Endothelial cell of umbilical vein (primary cell): ENCODE measurements at regions not wholly inside any gene's neighbourhood (a gene's known extent, or its start where the extent isn't known, plus 50 kb on each side); places are given as distances from the start of the nearest gene placed in this dataset.

Source experiments
- BruUV-seq: library from RNA; stranded (reverse); fragments of 400-500 nt; replicated peaks from 2 replicates; lab custom pipeline; 2021; lab: Mats Ljungman, UMichigan
- CTCF ChIA-PET: fragments of 300-600, 350-600 bp; sonication (Branson Sonifier 250); formaldehyde crosslinking; loops from one replicate; lab custom pipeline; 2021; ENCODE audit warnings: antibody characterized with exemption, inconsistent platforms; lab: Charles Lee
- POLR2A ChIA-PET: fragments of 300-600, 350-600 bp; sonication (Branson Sonifier 250); formaldehyde crosslinking; loops from one replicate; lab custom pipeline; 2021; ENCODE audit warnings: antibody characterized with exemption, inconsistent platforms; lab: Charles Lee
- DNase-seq: peaks from one replicate; pipeline ENCODE4 v3.0.0-alpha.2; 2011; ENCODE audit warnings: low read depth, low spot score
- FAIRE-seq: peaks from 2 replicates; lab custom pipeline; 2011; peaks lifted over from hg19 to GRCh38; lab: Jason Lieb, UNC
- H2AFZ ChIP-seq: 2 replicates; pipeline ENCODE4 v1.6.0; 2012; ENCODE audit warnings: low read depth, low read length, control low read depth, inconsistent platforms
- H3K27ac ChIP-seq: 2 replicates; pipeline ENCODE4 v1.5.1; 2011; ENCODE audit warnings: low read depth, mild to moderate bottlenecking, control low read depth, low read length, moderate library complexity; ENCODE audit not compliant: insufficient read depth
- H3K27me3 ChIP-seq, 2 experiments: 2 replicates each; pipeline versions ENCODE4 v1.6.0 to v1.6.1; 2011; ENCODE audit warnings: low read length in 2 of 2, mixed read lengths in 1 of 2; ENCODE audit not compliant: control insufficient read depth in 2 of 2, insufficient read depth in 2 of 2
- H3K36me3 ChIP-seq, 2 experiments: 2 replicates in 1 of 2; 3 replicates in 1 of 2; pipeline ENCODE4 v1.5.1; 2011; ENCODE audit warnings: low read length in 2 of 2, mild to moderate bottlenecking in 1 of 2, moderate library complexity in 1 of 2; ENCODE audit not compliant: control insufficient read depth in 2 of 2, insufficient read depth in 2 of 2; ENCODE audit errors: extremely low read depth in 1 of 2
- H3K4me1 ChIP-seq: 3 replicates; pipeline ENCODE4 v1.5.1; 2011; ENCODE audit warnings: mild to moderate bottlenecking, low read length; ENCODE audit not compliant: control insufficient read depth, insufficient read depth; ENCODE audit errors: extremely low read depth
- H3K4me2 ChIP-seq: 2 replicates; pipeline ENCODE4 v1.6.1; 2011; ENCODE audit warnings: low read length, control low read depth, mixed read lengths; ENCODE audit not compliant: insufficient read depth
- H3K4me3 ChIP-seq, 3 experiments: fragments of 200-600 bp in 1 of 3; sonication (generic), shearing (Covaris generic) in 1 of 3; replicated peaks in 1 of 3; 2 replicates each; pipeline ENCODE4 v1.5.1; 2011 to 2016; ENCODE audit warnings: control low read depth in 3 of 3, low read length in 3 of 3, mild to moderate bottlenecking in 2 of 3, inconsistent platforms in 1 of 3, low read depth in 1 of 3, moderate library complexity in 1 of 3; ENCODE audit not compliant: insufficient read depth in 1 of 3
- H3K79me2 ChIP-seq: 2 replicates; pipeline ENCODE4 v1.6.0; 2012; ENCODE audit warnings: low read length, inconsistent platforms; ENCODE audit not compliant: control insufficient read depth, insufficient read depth
- H3K9ac ChIP-seq: replicated peaks from 2 replicates; pipeline ENCODE3; 2011; ENCODE audit warnings: low read length, control low read depth; ENCODE audit not compliant: insufficient read depth; ENCODE audit errors: extremely low read depth
- H3K9me1 ChIP-seq: replicated peaks from 3 replicates; pipeline ENCODE4 v1.6.0; 2011; ENCODE audit warnings: mild to moderate bottlenecking, low read length; ENCODE audit not compliant: control insufficient read depth, insufficient read depth; ENCODE audit errors: extremely low read depth
- H3K9me3 ChIP-seq: replicated peaks from 2 replicates; pipeline ENCODE4 v1.5.1; 2012; ENCODE audit warnings: low read length, inconsistent platforms; ENCODE audit not compliant: control insufficient read depth, insufficient read depth
- H4K20me1 ChIP-seq: replicated peaks from 2 replicates; pipeline ENCODE3; 2011; ENCODE audit warnings: mild to moderate bottlenecking, low read length; ENCODE audit not compliant: control insufficient read depth, insufficient read depth; ENCODE audit errors: extremely low read depth
- EZH2 ChIP-seq: IDR thresholded peaks from 2 replicates; pipeline ENCODE4 v1.6.1; 2012; ENCODE audit warnings: borderline replicate concordance, low read depth, mild to moderate bottlenecking, moderate library complexity, low read length, inconsistent platforms; ENCODE audit not compliant: severe bottlenecking
- FOS ChIP-seq: IDR thresholded peaks from 2 replicates; pipeline ENCODE4 v1.6.1; 2011; ENCODE audit warnings: mild to moderate bottlenecking, low read length, moderate library complexity, borderline replicate concordance; ENCODE audit not compliant: insufficient read depth
- GATA2 ChIP-seq: IDR thresholded peaks from 2 replicates; pipeline ENCODE4 v1.7.0; 2011; ENCODE audit warnings: low read depth, mild to moderate bottlenecking, moderate library complexity, mixed read lengths, low read length; ENCODE audit not compliant: insufficient read length, insufficient read depth
- JUN ChIP-seq: IDR thresholded peaks from 2 replicates; pipeline ENCODE4 v1.6.1; 2011; ENCODE audit warnings: borderline replicate concordance, low read depth; ENCODE audit not compliant: insufficient read length, insufficient read depth
- MYC ChIP-seq: IDR thresholded peaks from one replicate; pipeline ENCODE4 v1.6.1; 2011; ENCODE audit warnings: mild to moderate bottlenecking, low read depth, low read length
- POLR2A ChIP-seq: IDR thresholded peaks from 2 replicates; pipeline ENCODE4 v1.6.1; 2012; ENCODE audit warnings: low read depth, mild to moderate bottlenecking, control low read depth, low read length
- POLR2AphosphoS5 ChIP-seq: IDR thresholded peaks from 2 replicates; pipeline ENCODE4 v1.6.1; 2012; ENCODE audit warnings: low read depth, mild to moderate bottlenecking, control low read depth, low read length, moderate library complexity; ENCODE audit not compliant: insufficient read depth
- dilution Hi-C: fragments of 300-500 bp; cut with MboI; formaldehyde crosslinking; loops from one replicate; pipeline ENCODE4 v1.15.0; 2019; ENCODE audit warnings: low sequenced_read_pairs; ENCODE audit not compliant: extremely low pct_ligation_motif_present
- intact Hi-C: fragments of 100-400 bp; cut with micrococcal nuclease; formaldehyde crosslinking; loops from one replicate; pipeline ENCODE4 v1.10.0; 2022
- TF ChIP-seq, protein P1 (sequence below), 2 donors: IDR thresholded peaks; 1 replicate in 1 of 2; 2 replicates in 1 of 2; pipeline ENCODE4 v1.5.1; 2011; ENCODE audit warnings: low read length in 2 of 2, mild to moderate bottlenecking in 2 of 2, moderate library complexity in 2 of 2, control low read depth in 1 of 2, inconsistent platforms in 1 of 2, low read depth in 1 of 2; ENCODE audit not compliant: insufficient read depth in 1 of 2; ENCODE audit errors: extremely low read depth in 1 of 2
- TF ChIP-seq, protein P2 (sequence below): IDR thresholded peaks from 2 replicates; pipeline ENCODE4 v1.6.1; 2011; ENCODE audit not compliant: insufficient read depth, insufficient read length

DNA sequence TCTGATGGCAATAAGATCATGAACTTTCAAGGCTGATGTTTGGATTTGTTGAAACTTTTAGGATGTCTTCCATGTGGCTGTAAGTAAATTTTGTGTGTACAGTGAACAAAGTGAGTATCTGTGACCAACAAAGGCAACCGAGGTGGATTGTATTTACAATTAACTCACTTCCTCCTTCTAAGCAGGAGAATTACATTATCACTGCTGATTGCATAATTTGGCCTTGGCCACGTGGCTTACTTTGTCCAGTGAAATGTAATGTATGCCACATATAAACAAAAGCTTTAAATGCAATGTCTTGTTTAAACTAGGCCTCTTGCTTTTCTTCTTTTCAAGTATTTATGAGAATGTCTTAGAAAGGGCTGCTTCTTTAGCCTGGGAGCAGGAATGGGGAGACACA is 66.3 kb upstream of the MAD2L1 start:
- ChIA-PET CTCF (no interaction called here), POLR2A (no interaction called here)
- H3K27me3 ChIP-seq = no peaks in the 10 kb centered on the region
- H3K36me3 ChIP-seq = no peaks in the 10 kb centered on the region
- no peaks in the 10 kb centered on the region for H4K20me1 ChIP-seq
- no peak for DNase-seq
- intact Hi-C loops (no loop called here), dilution Hi-C loops (no loop called here)
- H2AFZ ChIP-seq = no peak overlapping the region
- no peaks in the 10 kb centered on the region for H3K9me3 ChIP-seq
- FAIRE-seq = no peak
- no TSS peak for BruUV-seq
- no peaks in the 10 kb centered on the region for H3K4me1 ChIP-seq
- H3K9me1 ChIP-seq = no peaks in the 10 kb centered on the region
- no peak overlapping the region for H3K9ac ChIP-seq
- TF ChIP-seq EZH2 = no peak
- TF ChIP-seq, protein P1, sequence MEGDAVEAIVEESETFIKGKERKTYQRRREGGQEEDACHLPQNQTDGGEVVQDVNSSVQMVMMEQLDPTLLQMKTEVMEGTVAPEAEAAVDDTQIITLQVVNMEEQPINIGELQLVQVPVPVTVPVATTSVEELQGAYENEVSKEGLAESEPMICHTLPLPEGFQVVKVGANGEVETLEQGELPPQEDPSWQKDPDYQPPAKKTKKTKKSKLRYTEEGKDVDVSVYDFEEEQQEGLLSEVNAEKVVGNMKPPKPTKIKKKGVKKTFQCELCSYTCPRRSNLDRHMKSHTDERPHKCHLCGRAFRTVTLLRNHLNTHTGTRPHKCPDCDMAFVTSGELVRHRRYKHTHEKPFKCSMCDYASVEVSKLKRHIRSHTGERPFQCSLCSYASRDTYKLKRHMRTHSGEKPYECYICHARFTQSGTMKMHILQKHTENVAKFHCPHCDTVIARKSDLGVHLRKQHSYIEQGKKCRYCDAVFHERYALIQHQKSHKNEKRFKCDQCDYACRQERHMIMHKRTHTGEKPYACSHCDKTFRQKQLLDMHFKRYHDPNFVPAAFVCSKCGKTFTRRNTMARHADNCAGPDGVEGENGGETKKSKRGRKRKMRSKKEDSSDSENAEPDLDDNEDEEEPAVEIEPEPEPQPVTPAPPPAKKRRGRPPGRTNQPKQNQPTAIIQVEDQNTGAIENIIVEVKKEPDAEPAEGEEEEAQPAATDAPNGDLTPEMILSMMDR (IDR thresholded peaks at IDR 0.05; ENCODE audit: extremely low read depth in 1 of 2, insufficient read depth in 1 of 2, low read depth in 1 of 2, low read length in 2 of 2) = no peak
- TF ChIP-seq, protein P2, sequence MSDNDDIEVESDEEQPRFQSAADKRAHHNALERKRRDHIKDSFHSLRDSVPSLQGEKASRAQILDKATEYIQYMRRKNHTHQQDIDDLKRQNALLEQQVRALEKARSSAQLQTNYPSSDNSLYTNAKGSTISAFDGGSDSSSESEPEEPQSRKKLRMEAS = no peak
- no peak for TF ChIP-seq GATA2
- H3K27ac ChIP-seq = no peak overlapping the region
- H3K79me2 ChIP-seq = no peaks in the 10 kb centered on the region
- no peak overlapping the region for H3K4me2 ChIP-seq
- no peak overlapping the region for H3K4me3 ChIP-seq

DNA sequence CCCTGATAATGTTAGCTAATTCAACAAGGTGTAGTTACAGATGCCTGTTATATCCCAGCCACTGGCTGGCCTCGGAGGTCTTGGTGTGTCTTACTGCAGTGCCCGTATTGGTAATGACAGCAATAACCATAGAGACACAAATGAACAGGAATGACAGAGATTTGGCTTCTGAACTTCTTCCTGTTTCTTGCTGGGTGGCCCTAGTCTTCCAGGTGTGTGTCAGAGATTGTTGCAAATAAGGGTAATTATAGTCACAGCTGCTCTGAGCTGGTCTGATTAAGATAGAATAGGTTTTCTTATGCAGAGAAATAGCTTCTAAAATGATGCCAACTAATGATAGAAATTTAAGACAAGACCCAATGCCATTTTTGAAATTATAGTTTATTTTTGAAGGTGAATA is 64.1 kb upstream of the MAD2L1 start:
- Histone ChIP-seq H3K4me3 (no peak overlapping the region), H3K9me3 (no peaks in the 10 kb centered on the region), H3K27me3 (no peaks in the 10 kb centered on the region), H3K79me2 (no peaks in the 10 kb centered on the region), H3K4me2 (no peak overlapping the region), H3K27ac (no peak overlapping the region), H3K4me1 (no peaks in the 10 kb centered on the region), H2AFZ (no peak overlapping the region), H3K9ac (no peak overlapping the region), H3K9me1 (no peaks in the 10 kb centered on the region), H3K36me3 (no peaks in the 10 kb centered on the region), H4K20me1 (no peaks in the 10 kb centered on the region)
- no peak for FAIRE-seq
- intact Hi-C loops (no loop called here), dilution Hi-C loops (no loop called here)
- POLR2A ChIA-PET = no interaction called here
- CTCF ChIA-PET = no interaction called here
- BruUV-seq = no TSS peak
- no peak for DNase-seq
- TF ChIP-seq GATA2 = no peak
- no peak for TF ChIP-seq EZH2
- TF ChIP-seq FOS = no peak
- TF ChIP-seq JUN = no peak
- TF ChIP-seq, protein P2 = no peak
- no peak for TF ChIP-seq MYC
- TF ChIP-seq POLR2AphosphoS5 = no peak
- TF ChIP-seq, protein P1 (IDR thresholded peaks at IDR 0.05; ENCODE audit: extremely low read depth in 1 of 2, insufficient read depth in 1 of 2, low read depth in 1 of 2, low read length in 2 of 2) = no peak
- no peak for TF ChIP-seq POLR2A
